GM18511 (cell line): ENCODE measurements at regions not wholly inside any gene's neighbourhood (a gene's known extent, or its start where the extent isn't known, plus 50 kb on each side); places are given as distances from the start of the nearest gene placed in this dataset.
"Not testable (repeated sequence)": the region's sequence is repeated elsewhere in the genome, so short reads cannot be mapped to it uniquely, and the experiment has no call there.

ENCODE experiments used
- ATAC-seq: cut with Tn5 transposase; IDR thresholded peaks from one replicate; pipeline ENCODE4 v1.9.1; 2021; ENCODE audit warnings: mild to moderate bottlenecking, moderate library complexity; ENCODE audit not compliant: unreplicated experiment

GRCh38 chr14:99995700-99996356 lies 69.4 kb upstream of the EVL start:
- ATAC-seq: peak; percentile 100

DNA sequence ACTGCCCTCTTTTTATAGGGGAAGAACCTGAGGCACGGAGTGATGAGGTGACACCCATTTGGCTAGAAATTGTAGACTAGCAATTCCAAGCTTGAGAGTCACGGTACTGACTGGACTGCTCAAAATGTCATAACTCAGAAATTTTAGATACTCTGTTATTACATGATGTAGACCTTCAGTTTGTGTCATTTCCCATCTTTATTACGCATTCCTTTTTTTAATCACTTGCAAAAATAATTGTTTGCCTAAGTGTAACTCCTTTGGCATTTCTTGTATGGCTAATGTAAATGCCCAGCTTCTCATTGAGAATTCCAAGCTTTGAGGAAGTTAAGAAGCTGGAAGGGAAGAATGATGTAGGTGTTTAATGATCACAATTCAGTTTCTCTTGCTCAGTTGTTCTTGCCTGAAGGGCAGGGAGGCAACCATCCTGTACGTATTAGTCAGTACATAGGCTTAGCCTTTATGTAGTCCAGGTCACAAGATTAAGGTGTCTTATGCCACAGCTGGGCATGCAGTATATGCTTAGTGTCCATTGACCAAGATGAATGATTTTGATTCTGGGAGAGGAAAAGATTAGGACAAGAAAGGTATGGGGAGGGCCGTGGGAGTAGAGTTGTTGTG lies 68.2 kb upstream of the EVL start:
- no peak for ATAC-seq

DNA sequence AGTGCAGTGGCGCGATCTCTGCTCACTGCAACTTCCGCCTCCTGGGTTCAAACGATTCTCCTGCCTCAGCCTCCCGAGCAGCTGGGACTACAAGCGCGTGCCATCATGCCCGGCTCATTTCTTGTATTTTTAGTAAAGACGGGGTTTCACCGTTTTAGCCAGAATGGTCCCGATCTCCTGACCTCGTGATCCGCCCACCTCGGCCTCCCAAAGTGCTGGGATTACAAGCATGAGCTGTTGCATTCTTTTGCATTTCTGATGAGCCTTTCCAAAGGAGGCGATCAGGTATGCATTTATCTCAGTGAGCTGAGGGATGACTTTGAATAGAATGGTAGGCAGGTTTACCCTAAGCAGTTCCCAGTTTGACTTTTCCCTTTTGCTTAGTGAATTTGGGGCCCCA lies 64.8 kb upstream of the EVL start:
- not testable (repeated sequence) for ATAC-seq

- ATAC-seq: no peak
Observed at GRCh38 chr14:100004392-100004791, 60.8 kb upstream of the EVL start.

- no peak for ATAC-seq
Observed at GRCh38 chr14:100007254-100007653, 58.0 kb upstream of the EVL start.

GRCh38 chr14:100009802-100010201 lies 55.4 kb upstream of the EVL start:
- not testable (repeated sequence) for ATAC-seq

DNA sequence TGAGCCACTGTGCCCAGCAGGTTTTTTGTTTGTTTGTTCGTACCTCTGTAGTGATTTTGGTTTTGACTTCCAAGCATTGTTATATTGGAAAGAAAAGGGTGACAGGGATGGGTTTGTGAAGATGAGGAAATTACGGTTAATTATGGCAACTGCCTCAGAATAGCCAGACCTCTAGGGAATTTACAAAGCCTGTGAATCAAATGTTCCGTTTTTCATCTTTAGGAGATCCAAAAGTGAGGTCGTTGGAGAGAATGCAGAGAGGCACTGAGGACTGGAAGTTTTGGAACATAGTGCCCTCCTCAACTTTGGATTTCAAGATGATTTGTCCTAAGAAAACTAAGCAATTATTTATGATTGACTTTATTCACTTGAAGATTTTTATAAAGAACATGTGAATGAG lies 54.5 kb upstream of the EVL start:
- no peak for ATAC-seq

DNA sequence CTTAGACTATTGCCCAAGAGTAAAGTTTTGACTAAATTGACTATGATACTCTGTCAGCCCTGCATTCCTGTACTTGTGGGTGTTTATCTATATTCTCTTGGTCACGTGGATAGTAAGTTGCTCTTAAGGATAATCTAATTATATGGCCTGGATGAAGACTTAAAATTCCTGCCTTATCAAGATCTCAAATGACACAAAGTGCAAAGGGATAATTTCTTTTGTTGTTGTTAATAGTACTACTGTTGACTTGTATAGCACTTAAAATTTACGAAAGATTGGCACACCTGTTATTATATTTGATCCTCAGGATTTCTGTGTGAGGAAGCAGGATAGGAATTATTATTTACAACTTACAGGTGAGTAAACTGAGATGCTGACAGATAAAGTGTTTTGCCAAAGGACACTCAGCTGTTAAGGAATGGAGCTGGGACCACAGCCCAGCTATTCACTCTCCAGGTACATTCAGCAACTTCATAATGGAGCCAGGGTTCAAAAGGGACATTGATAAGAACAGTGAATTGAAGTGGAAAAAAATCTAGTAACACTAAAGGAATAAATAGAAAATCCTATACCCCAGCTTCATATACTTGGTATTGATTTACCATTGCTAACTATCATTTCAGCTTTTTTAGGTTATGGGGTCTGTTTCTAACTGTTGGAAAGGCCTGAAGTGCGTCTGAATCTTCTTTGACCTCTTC lies 53.4 kb upstream of the EVL start:
- ATAC-seq: no peak

- no peak for ATAC-seq
Observed at GRCh38 chr14:100012478-100013327, 52.5 kb upstream of the EVL start.

GRCh38 chr14:100015251-100015655 lies 50.0 kb upstream of the EVL start:
- ATAC-seq: peak; percentile 96
